ENCODE measurements at regions not wholly inside any gene's neighbourhood (a gene's known extent, or its start where the extent isn't known, plus 50 kb on each side); places are given as distances from the start of the nearest gene placed in this dataset.
"Not testable (repeated sequence)": the region's sequence is repeated elsewhere in the genome, so short reads cannot be mapped to it uniquely, and the experiment has no call there.

DNA sequence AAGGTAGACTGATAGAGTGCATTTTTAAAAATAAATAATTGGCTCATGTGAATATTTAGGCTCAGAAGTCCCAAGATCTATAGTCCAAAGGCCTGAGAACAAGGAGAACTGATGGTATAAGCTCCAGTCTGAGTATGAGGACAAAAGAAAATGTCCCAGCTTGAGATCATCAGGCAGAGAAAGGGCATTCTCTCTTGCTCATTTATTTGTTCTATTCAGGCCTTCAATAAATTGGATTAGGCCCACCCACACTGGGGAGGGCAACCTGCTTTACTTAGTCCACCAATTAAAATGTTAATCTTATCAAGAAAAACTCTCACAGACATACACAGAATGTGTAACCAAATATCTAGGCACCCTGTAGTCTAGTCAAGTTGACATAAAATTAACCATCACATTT, 644.4 kb upstream of the MDGA2 start:
- H3K27me3 ChIP-seq (replicated peaks; ENCODE audit: insufficient read depth, low read depth, low read length, poor library complexity): no peaks in the 10 kb centered on the region
- TF ChIP-seq EZH2 (IDR thresholded peaks at IDR 0.05; ENCODE audit: borderline replicate concordance, low read depth, low read length, poor library complexity, severe bottlenecking) (no peak), CTCF (conservative IDR thresholded peaks at IDR 0.05; ENCODE audit: low read depth, low read length) (no peak)
- H3K4me1 ChIP-seq (ENCODE audit: insufficient read depth, low read length, poor library complexity, severe bottlenecking): no peaks in the 10 kb centered on the region
- H3K36me3 ChIP-seq (ENCODE audit: insufficient read depth, low read length, poor library complexity, severe bottlenecking): no peaks in the 10 kb centered on the region
- DNase-seq (ENCODE audit: low spot score): peak; percentile 0
- BruUV-seq (replicated peaks): no TSS peak
- intact Hi-C loops (cut with micrococcal nuclease; ENCODE audit: unreplicated experiment): no loop called here
- CTCF ChIA-PET: no interaction called here
- POLR2A ChIA-PET (ENCODE audit: low non-redundant PET): no interaction called here
- no peaks in the 10 kb centered on the region for H3K9me3 ChIP-seq (ENCODE audit: low read depth, low read length, poor library complexity, severe bottlenecking)
- no peak overlapping the region for H3K4me3 ChIP-seq (ENCODE audit: low read depth, low read length, poor library complexity, severe bottlenecking)
- no peak overlapping the region for H3K27ac ChIP-seq (ENCODE audit: low read depth, low read length, poor library complexity, severe bottlenecking)

- no peaks in the 10 kb centered on the region for H3K27me3 ChIP-seq (replicated peaks; ENCODE audit: insufficient read depth, low read depth, low read length, poor library complexity)
- intact Hi-C loops (cut with micrococcal nuclease; ENCODE audit: unreplicated experiment): no loop called here
- BruUV-seq (replicated peaks): no TSS peak
- POLR2A ChIA-PET (ENCODE audit: low non-redundant PET): no interaction called here
- no peaks in the 10 kb centered on the region for H3K9me3 ChIP-seq (ENCODE audit: low read depth, low read length, poor library complexity, severe bottlenecking)
- H3K36me3 ChIP-seq (ENCODE audit: insufficient read depth, low read length, poor library complexity, severe bottlenecking): no peaks in the 10 kb centered on the region
- H3K4me3 ChIP-seq (ENCODE audit: low read depth, low read length, poor library complexity, severe bottlenecking): no peak overlapping the region
- TF ChIP-seq EZH2 (IDR thresholded peaks at IDR 0.05; ENCODE audit: borderline replicate concordance, low read depth, low read length, poor library complexity, severe bottlenecking) (no peak), CTCF (conservative IDR thresholded peaks at IDR 0.05; ENCODE audit: low read depth, low read length) (no peak)
- no peaks in the 10 kb centered on the region for H3K4me1 ChIP-seq (ENCODE audit: insufficient read depth, low read length, poor library complexity, severe bottlenecking)
- CTCF ChIA-PET: no interaction called here
- DNase-seq (ENCODE audit: low spot score): no peak
- no peak overlapping the region for H3K27ac ChIP-seq (ENCODE audit: low read depth, low read length, poor library complexity, severe bottlenecking)
Observed at GRCh38 chr14:48304729-48305128, 629.3 kb upstream of the MDGA2 start.

GRCh38 chr14:48289701-48290100, 614.3 kb upstream of the MDGA2 start:
- no TSS peak for BruUV-seq (replicated peaks)
- no peak for TF ChIP-seq CTCF (conservative IDR thresholded peaks at IDR 0.05; ENCODE audit: low read depth, low read length)
- no peak for TF ChIP-seq EZH2 (IDR thresholded peaks at IDR 0.05; ENCODE audit: borderline replicate concordance, low read depth, low read length, poor library complexity, severe bottlenecking)
- ChIA-PET CTCF (no interaction called here), POLR2A (ENCODE audit: low non-redundant PET) (no interaction called here)
- intact Hi-C loops (cut with micrococcal nuclease; ENCODE audit: unreplicated experiment): no loop called here
- no peak for DNase-seq (ENCODE audit: low spot score)
- Histone ChIP-seq H3K4me1 (ENCODE audit: insufficient read depth, low read length, poor library complexity, severe bottlenecking) (no peaks in the 10 kb centered on the region), H3K27ac (ENCODE audit: low read depth, low read length, poor library complexity, severe bottlenecking) (no peak overlapping the region), H3K36me3 (ENCODE audit: insufficient read depth, low read length, poor library complexity, severe bottlenecking) (no peaks in the 10 kb centered on the region), H3K27me3 (replicated peaks; ENCODE audit: insufficient read depth, low read depth, low read length, poor library complexity) (no peaks in the 10 kb centered on the region), H3K9me3 (ENCODE audit: low read depth, low read length, poor library complexity, severe bottlenecking) (no peaks in the 10 kb centered on the region), H3K4me3 (ENCODE audit: low read depth, low read length, poor library complexity, severe bottlenecking) (no peak overlapping the region)

- H3K27ac ChIP-seq (ENCODE audit: low read depth, low read length, poor library complexity, severe bottlenecking); DNase-seq (ENCODE audit: low spot score); H3K4me1 ChIP-seq (ENCODE audit: insufficient read depth, low read length, poor library complexity, severe bottlenecking); BruUV-seq (replicated peaks); POLR2A ChIA-PET (ENCODE audit: low non-redundant PET); CTCF ChIA-PET; intact Hi-C loops (cut with micrococcal nuclease; ENCODE audit: unreplicated experiment); H3K36me3 ChIP-seq (ENCODE audit: insufficient read depth, low read length, poor library complexity, severe bottlenecking); H3K4me3 ChIP-seq (ENCODE audit: low read depth, low read length, poor library complexity, severe bottlenecking); H3K9me3 ChIP-seq (ENCODE audit: low read depth, low read length, poor library complexity, severe bottlenecking); H3K27me3 ChIP-seq (replicated peaks; ENCODE audit: insufficient read depth, low read depth, low read length, poor library complexity): not testable (repeated sequence)
Observed at GRCh38 chr14:48285217-48285616, 609.8 kb upstream of the MDGA2 start.
